LNCAP (cell line): ENCODE measurements at regions not wholly inside any gene's neighbourhood (a gene's known extent, or its start where the extent isn't known, plus 50 kb on each side); places are given as distances from the start of the nearest gene placed in this dataset.

Experiments used
- TF ChIP-seq, protein P1 (sequence below): fragments of 450-650 bp; IDR thresholded peaks from 2 replicates; pipeline ENCODE4 v1.5.1; 2017; ENCODE audit warnings: mild to moderate bottlenecking

- TF ChIP-seq, protein P1, sequence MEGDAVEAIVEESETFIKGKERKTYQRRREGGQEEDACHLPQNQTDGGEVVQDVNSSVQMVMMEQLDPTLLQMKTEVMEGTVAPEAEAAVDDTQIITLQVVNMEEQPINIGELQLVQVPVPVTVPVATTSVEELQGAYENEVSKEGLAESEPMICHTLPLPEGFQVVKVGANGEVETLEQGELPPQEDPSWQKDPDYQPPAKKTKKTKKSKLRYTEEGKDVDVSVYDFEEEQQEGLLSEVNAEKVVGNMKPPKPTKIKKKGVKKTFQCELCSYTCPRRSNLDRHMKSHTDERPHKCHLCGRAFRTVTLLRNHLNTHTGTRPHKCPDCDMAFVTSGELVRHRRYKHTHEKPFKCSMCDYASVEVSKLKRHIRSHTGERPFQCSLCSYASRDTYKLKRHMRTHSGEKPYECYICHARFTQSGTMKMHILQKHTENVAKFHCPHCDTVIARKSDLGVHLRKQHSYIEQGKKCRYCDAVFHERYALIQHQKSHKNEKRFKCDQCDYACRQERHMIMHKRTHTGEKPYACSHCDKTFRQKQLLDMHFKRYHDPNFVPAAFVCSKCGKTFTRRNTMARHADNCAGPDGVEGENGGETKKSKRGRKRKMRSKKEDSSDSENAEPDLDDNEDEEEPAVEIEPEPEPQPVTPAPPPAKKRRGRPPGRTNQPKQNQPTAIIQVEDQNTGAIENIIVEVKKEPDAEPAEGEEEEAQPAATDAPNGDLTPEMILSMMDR = no peak
Observed at GRCh38 chr1:222991908-222992307, 151.1 kb downstream of the TLR5 start.

DNA sequence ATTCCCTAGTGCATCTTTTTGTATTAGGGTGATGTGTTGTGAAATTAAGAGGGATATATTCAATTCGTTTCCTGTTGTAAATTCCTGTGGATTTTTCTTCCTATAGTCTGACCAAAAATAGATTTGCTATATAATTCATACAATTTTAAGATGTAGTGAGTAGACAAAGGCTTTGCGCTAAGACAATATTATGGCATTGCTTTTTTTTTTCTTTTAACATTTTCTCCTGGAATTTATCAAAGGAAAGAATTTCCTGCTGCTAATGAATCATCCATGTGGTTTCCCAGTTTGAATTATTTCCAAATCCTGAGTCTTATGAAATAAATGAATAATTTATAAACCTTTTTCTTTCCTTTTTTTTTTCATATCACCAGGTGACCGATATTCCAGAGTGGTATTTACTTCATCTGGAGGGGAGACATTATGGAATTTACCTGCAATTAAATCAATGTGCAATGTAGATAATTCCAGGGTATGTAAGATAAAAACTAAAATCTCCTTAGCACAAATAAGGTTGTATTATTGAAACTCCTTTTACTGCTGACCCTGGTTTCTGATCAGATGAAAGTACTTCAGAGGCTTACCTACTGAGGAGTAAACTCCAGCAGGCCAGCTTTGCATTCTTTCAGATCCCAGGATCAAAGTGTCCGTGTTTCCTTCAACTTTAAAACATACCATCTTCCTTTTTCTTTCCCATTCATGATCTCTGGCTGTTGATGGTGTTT lies 148.4 kb downstream of the TLR5 start:
- TF ChIP-seq, protein P1 = no peak

DNA sequence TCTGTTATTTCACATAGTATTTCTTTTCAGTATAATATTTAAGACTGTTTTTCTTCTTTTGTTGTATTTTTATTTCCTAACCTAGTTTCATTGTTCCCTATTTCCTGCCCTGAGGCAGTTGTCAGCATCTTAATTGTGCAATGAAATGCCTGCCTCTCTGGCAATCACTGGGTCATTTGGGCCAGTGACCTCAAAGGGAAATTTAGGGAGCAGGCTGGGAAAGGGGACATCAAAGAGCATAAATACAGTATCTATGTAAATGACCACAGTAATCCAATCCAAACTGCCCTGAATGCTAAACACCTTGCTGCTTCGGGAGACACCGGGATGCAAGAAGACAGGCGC lies 147.8 kb downstream of the TLR5 start:
- TF ChIP-seq, protein P1 = no peak

GRCh38 chr1:222995620-222996309 lies 147.3 kb downstream of the TLR5 start:
- TF ChIP-seq, protein P1 = no peak

- TF ChIP-seq, protein P1 = no peak
Observed at GRCh38 chr1:222996310-222996975, 146.6 kb downstream of the TLR5 start.

GRCh38 chr1:223000632-223001031 lies 142.4 kb downstream of the TLR5 start:
- TF ChIP-seq, protein P1 = no peak

- TF ChIP-seq, protein P1 = peak; percentile 39; the same call in 1 of the 2 replicates
Observed at GRCh38 chr1:223001653-223002634, 141.1 kb downstream of the TLR5 start.
